Dendritic cell treated with granulocyte-macrophage colony-stimulating factor and Interleukin-4, amounts not matched to agents 40 ng/mL and 50 ng/mL, for 4 days (primary cell): ENCODE measurements at regions not wholly inside any gene's neighbourhood (a gene's known extent, or its start where the extent isn't known, plus 50 kb on each side); places are given as distances from the start of the nearest gene placed in this dataset.

Experiments
- H3K27ac Mint-ChIP-seq: one replicate; pipeline ENCODE4 v1.8.0; 2022; ENCODE audit warnings: mild to moderate bottlenecking, mixed read lengths
- H3K27me3 Mint-ChIP-seq: one replicate; pipeline ENCODE4 v1.8.0; 2022; ENCODE audit warnings: mild to moderate bottlenecking, mixed read lengths
- H3K36me3 Mint-ChIP-seq: one replicate; pipeline ENCODE4 v1.8.0; 2022; ENCODE audit warnings: low read depth, mixed read lengths
- H3K4me1 Mint-ChIP-seq: one replicate; pipeline ENCODE4 v1.8.0; 2022; ENCODE audit warnings: low read depth, mixed read lengths
- H3K4me3 Mint-ChIP-seq: one replicate; pipeline ENCODE4 v1.8.0; 2022; ENCODE audit warnings: mild to moderate bottlenecking, moderate library complexity, mixed read lengths
- H3K9me3 Mint-ChIP-seq: one replicate; pipeline ENCODE4 v1.8.0; 2022; ENCODE audit warnings: mixed read lengths
- intact Hi-C: fragments of 100-400 bp; cut with micrococcal nuclease; formaldehyde crosslinking; loops from one replicate; pipeline ENCODE4 v1.15.0; 2022

GRCh38 chr6:19332806-19333460 is 504.2 kb upstream of the ID4 start:
- H3K27me3 Mint-ChIP-seq: no peaks in the 10 kb centered on the region
- H3K4me1 Mint-ChIP-seq: no peaks in the 10 kb centered on the region
- no peak overlapping the region for H3K27ac Mint-ChIP-seq
- no peaks in the 10 kb centered on the region for H3K36me3 Mint-ChIP-seq
- intact Hi-C loops: no loop called here
- peaks cover 5% of the 10 kb centered on the region for H3K9me3 Mint-ChIP-seq
- no peak overlapping the region for H3K4me3 Mint-ChIP-seq

- Mint-ChIP-seq H3K36me3 (no peaks in the 10 kb centered on the region), H3K4me3 (no peak overlapping the region), H3K9me3 (peaks cover 5% of the 10 kb centered on the region), H3K27me3 (no peaks in the 10 kb centered on the region), H3K4me1 (no peaks in the 10 kb centered on the region), H3K27ac (no peak overlapping the region)
- intact Hi-C loops: no loop called here
Measured at GRCh38 chr6:19333936-19334335, 503.2 kb upstream of the ID4 start.

- no peak overlapping the region for H3K27ac Mint-ChIP-seq
- peaks cover 7% of the 10 kb centered on the region for H3K9me3 Mint-ChIP-seq
- H3K27me3 Mint-ChIP-seq: no peaks in the 10 kb centered on the region
- intact Hi-C loops: no loop called here
- H3K4me3 Mint-ChIP-seq: no peak overlapping the region
- H3K4me1 Mint-ChIP-seq: no peaks in the 10 kb centered on the region
- H3K36me3 Mint-ChIP-seq: no peaks in the 10 kb centered on the region
Measured at GRCh38 chr6:19336579-19336978, 500.6 kb upstream of the ID4 start.

GRCh38 chr6:19337101-19337500 is 500.1 kb upstream of the ID4 start:
- Mint-ChIP-seq H3K4me1 (no peaks in the 10 kb centered on the region), H3K9me3 (peaks cover 12% of the 10 kb centered on the region), H3K27ac (no peak overlapping the region), H3K27me3 (no peaks in the 10 kb centered on the region), H3K4me3 (no peak overlapping the region), H3K36me3 (no peaks in the 10 kb centered on the region)
- intact Hi-C loops: no loop called here

GRCh38 chr6:19342616-19343015 is 494.6 kb upstream of the ID4 start:
- no peaks in the 10 kb centered on the region for H3K36me3 Mint-ChIP-seq
- H3K27ac Mint-ChIP-seq: no peak overlapping the region
- intact Hi-C loops: no loop called here
- no peaks in the 10 kb centered on the region for H3K4me1 Mint-ChIP-seq
- H3K9me3 Mint-ChIP-seq: peaks cover 31% of the 10 kb centered on the region
- no peak overlapping the region for H3K4me3 Mint-ChIP-seq
- no peaks in the 10 kb centered on the region for H3K27me3 Mint-ChIP-seq

GRCh38 chr6:19349429-19349828 is 487.7 kb upstream of the ID4 start:
- Mint-ChIP-seq H3K36me3 (no peaks in the 10 kb centered on the region), H3K27me3 (no peaks in the 10 kb centered on the region), H3K4me1 (no peaks in the 10 kb centered on the region), H3K9me3 (peaks cover 32% of the 10 kb centered on the region), H3K27ac (no peak overlapping the region), H3K4me3 (no peak overlapping the region)
- intact Hi-C loops: no loop called here

GRCh38 chr6:19354181-19354580 is 483.0 kb upstream of the ID4 start:
- intact Hi-C loops: loop anchor here (10.0 kb wide), 1 partner anchor 99 kb away; no protein-coding TSS in a partner anchor
- Mint-ChIP-seq H3K27ac (no peak overlapping the region), H3K4me3 (no peak overlapping the region), H3K36me3 (no peaks in the 10 kb centered on the region), H3K27me3 (no peaks in the 10 kb centered on the region), H3K9me3 (peaks cover 31% of the 10 kb centered on the region), H3K4me1 (no peaks in the 10 kb centered on the region)

- intact Hi-C loops: loop anchor here (10.0 kb wide), 1 partner anchor 102 kb away; no protein-coding TSS in a partner anchor
- Mint-ChIP-seq H3K27me3 (no peaks in the 10 kb centered on the region), H3K36me3 (no peaks in the 10 kb centered on the region), H3K4me3 (no peak overlapping the region), H3K27ac (no peak overlapping the region), H3K4me1 (no peaks in the 10 kb centered on the region), H3K9me3 (peaks cover 26% of the 10 kb centered on the region)
Measured at GRCh38 chr6:19356692-19357091, 480.5 kb upstream of the ID4 start.

GRCh38 chr6:19362396-19362795 is 474.8 kb upstream of the ID4 start:
- no peak overlapping the region for H3K27ac Mint-ChIP-seq
- no peak overlapping the region for H3K4me3 Mint-ChIP-seq
- intact Hi-C loops: no loop called here

GRCh38 chr6:19368511-19368910 is 468.7 kb upstream of the ID4 start:
- H3K36me3 Mint-ChIP-seq: no peaks in the 10 kb centered on the region
- H3K4me1 Mint-ChIP-seq: no peaks in the 10 kb centered on the region
- no peak overlapping the region for H3K4me3 Mint-ChIP-seq
- intact Hi-C loops: no loop called here
- H3K9me3 Mint-ChIP-seq: peaks cover 63% of the 10 kb centered on the region
- H3K27ac Mint-ChIP-seq: no peak overlapping the region
- no peaks in the 10 kb centered on the region for H3K27me3 Mint-ChIP-seq

More at GRCh38 chr6:19362396-19362795, 474.8 kb upstream of the ID4 start:
- Mint-ChIP-seq H3K27me3 (no peaks in the 10 kb centered on the region), H3K36me3 (no peaks in the 10 kb centered on the region), H3K9me3 (peaks cover 48% of the 10 kb centered on the region), H3K4me1 (no peaks in the 10 kb centered on the region)

- Mint-ChIP-seq H3K9me3 (peaks cover 73% of the 10 kb centered on the region), H3K27ac (no peak overlapping the region), H3K36me3 (no peaks in the 10 kb centered on the region), H3K4me3 (no peak overlapping the region), H3K4me1 (no peaks in the 10 kb centered on the region), H3K27me3 (no peaks in the 10 kb centered on the region)
- intact Hi-C loops: no loop called here
Measured at GRCh38 chr6:19369785-19370184, 467.4 kb upstream of the ID4 start.

- H3K36me3 Mint-ChIP-seq: no peaks in the 10 kb centered on the region
- no peaks in the 10 kb centered on the region for H3K27me3 Mint-ChIP-seq
- H3K9me3 Mint-ChIP-seq: peaks cover 78% of the 10 kb centered on the region
- H3K4me1 Mint-ChIP-seq: no peaks in the 10 kb centered on the region
- intact Hi-C loops: no loop called here
- no peak overlapping the region for H3K27ac Mint-ChIP-seq
- no peak overlapping the region for H3K4me3 Mint-ChIP-seq
Measured at GRCh38 chr6:19370831-19371230, 466.3 kb upstream of the ID4 start.

GRCh38 chr6:19375613-19376012 is 461.6 kb upstream of the ID4 start:
- H3K4me1 Mint-ChIP-seq: no peaks in the 10 kb centered on the region
- peaks cover 49% of the 10 kb centered on the region for H3K9me3 Mint-ChIP-seq
- H3K36me3 Mint-ChIP-seq: no peaks in the 10 kb centered on the region
- H3K4me3 Mint-ChIP-seq: no peak overlapping the region
- H3K27ac Mint-ChIP-seq: no peak overlapping the region
- intact Hi-C loops: no loop called here
- H3K27me3 Mint-ChIP-seq: no peaks in the 10 kb centered on the region

GRCh38 chr6:19377722-19378121 is 459.4 kb upstream of the ID4 start:
- Mint-ChIP-seq H3K4me1 (no peaks in the 10 kb centered on the region), H3K36me3 (no peaks in the 10 kb centered on the region), H3K27ac (no peak overlapping the region), H3K27me3 (no peaks in the 10 kb centered on the region), H3K9me3 (peaks cover 38% of the 10 kb centered on the region), H3K4me3 (no peak overlapping the region)
- intact Hi-C loops: no loop called here

- no peak overlapping the region for H3K4me3 Mint-ChIP-seq
- no peaks in the 10 kb centered on the region for H3K27me3 Mint-ChIP-seq
- no peaks in the 10 kb centered on the region for H3K36me3 Mint-ChIP-seq
- H3K4me1 Mint-ChIP-seq: no peaks in the 10 kb centered on the region
- peaks cover 33% of the 10 kb centered on the region for H3K9me3 Mint-ChIP-seq
- no peak overlapping the region for H3K27ac Mint-ChIP-seq
- intact Hi-C loops: no loop called here
Measured at GRCh38 chr6:19380293-19380692, 456.9 kb upstream of the ID4 start.
